GM12865 (cell line): ENCODE measurements at regions not wholly inside any gene's neighbourhood (a gene's known extent, or its start where the extent isn't known, plus 50 kb on each side); places are given as distances from the start of the nearest gene placed in this dataset.
"Not testable (repeated sequence)": the region's sequence is repeated elsewhere in the genome, so short reads cannot be mapped to it uniquely, and the experiment has no call there.

Source experiments
- DNase-seq: peaks from one replicate; pipeline ENCODE4 v3.0.0; 2010; ENCODE audit warnings: low read depth
- H3K4me3 ChIP-seq: 2 replicates; pipeline ENCODE4 v1.5.1; 2011; ENCODE audit warnings: mild to moderate bottlenecking, low read depth, low read length, control low read depth
- TF ChIP-seq, protein P1 (sequence below): IDR thresholded peaks from 2 replicates; pipeline ENCODE4 v1.5.1; 2011; ENCODE audit warnings: low read length, control low read depth, low read depth, inconsistent platforms; ENCODE audit not compliant: insufficient read depth; ENCODE audit errors: missing control alignments

DNA sequence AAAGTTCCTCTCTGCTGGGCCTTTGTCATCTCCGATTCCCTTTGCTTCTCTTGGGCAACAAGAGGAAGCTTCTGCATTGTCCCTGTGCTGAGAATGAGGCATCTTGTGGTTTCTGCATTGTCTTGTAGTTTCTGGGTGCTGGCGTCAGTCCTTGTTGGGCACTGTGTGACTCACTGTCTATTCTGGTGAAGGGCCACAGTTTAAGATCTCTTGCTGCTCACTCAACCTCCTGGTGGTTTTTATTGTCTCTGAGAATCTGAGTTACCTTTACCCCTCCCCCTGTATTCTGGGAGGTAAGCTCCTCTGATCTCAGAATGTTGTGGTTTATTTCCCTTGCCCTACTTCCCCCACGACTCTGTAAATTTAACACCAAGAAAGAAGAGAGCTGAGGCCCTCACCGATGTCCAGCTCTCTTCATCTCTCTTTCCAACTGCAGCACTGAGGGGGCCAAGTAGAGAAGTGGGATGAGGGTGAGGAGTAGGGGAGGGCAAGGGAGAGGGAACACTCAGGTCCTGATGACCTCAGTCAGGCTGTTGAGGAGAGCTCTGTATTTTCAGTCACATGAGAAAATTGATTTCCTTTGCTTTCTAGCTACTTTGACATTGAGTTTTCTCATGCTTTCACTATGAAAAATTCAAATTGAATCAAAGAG is 441.6 kb upstream of the PITX2 start:
- peak; percentile 30 for DNase-seq
- no peak overlapping the region for H3K4me3 ChIP-seq
- TF ChIP-seq, protein P1, sequence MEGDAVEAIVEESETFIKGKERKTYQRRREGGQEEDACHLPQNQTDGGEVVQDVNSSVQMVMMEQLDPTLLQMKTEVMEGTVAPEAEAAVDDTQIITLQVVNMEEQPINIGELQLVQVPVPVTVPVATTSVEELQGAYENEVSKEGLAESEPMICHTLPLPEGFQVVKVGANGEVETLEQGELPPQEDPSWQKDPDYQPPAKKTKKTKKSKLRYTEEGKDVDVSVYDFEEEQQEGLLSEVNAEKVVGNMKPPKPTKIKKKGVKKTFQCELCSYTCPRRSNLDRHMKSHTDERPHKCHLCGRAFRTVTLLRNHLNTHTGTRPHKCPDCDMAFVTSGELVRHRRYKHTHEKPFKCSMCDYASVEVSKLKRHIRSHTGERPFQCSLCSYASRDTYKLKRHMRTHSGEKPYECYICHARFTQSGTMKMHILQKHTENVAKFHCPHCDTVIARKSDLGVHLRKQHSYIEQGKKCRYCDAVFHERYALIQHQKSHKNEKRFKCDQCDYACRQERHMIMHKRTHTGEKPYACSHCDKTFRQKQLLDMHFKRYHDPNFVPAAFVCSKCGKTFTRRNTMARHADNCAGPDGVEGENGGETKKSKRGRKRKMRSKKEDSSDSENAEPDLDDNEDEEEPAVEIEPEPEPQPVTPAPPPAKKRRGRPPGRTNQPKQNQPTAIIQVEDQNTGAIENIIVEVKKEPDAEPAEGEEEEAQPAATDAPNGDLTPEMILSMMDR, result no peak

DNA sequence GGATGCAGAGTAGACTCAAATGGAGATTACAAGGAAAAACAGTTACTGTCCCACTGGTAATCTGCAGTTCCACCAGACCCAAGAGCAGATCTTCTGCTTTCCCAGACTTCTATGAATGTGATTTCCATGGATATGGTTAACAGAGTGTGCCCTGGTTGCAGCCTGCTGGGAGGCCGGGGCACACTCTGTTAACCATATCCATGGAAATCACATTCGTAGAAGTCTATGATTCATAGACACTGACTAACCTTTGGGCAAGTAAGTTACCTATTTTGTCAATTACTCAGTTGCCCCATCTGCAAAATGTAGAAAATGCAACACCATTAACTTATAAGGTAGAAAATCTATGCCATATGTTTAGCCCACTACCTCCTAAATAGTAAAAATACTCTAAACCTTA is 443.1 kb upstream of the PITX2 start:
- DNase-seq, result no peak
- H3K4me3 ChIP-seq, result no peak overlapping the region
- TF ChIP-seq, protein P1, result no peak

DNA sequence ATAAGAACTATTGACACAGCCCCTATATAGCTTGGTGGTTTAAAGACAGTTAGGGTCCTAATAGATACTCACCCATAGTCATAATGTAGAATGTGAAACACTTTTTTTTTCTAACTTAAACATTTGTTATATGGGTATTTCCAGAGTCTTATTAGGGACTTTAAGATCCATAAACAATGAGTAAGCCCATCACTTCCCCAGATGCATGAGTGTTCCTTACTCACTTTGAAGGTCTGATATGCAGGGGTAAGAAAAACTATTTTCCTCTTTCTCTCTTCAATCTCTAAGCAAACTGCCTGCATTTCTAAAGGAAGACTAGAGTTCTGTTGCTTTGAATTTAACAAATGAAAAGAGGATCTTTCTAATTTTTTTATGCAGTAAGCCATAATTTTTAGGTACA is 443.6 kb upstream of the PITX2 start:
- no peak for DNase-seq
- TF ChIP-seq, protein P1, result no peak
- no peak overlapping the region for H3K4me3 ChIP-seq

DNA sequence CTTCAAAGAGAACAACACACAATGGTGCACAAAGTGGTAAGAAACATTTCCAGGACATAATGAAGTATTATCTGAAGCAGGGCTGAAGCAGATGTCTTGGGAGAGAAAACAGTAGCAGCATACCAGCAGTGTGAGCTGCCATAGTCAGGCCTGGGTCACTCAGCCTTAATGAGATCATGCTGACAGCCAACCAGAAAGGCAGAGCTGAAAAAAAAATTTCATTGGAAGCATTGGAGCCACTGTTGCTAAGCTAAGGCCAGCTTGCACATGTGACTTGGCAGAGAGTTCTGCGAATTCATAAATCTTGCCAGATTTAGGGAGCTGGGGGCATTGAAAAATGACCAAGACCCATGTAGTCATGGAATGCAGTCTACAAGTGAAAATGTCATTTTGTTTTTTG is 444.0 kb upstream of the PITX2 start:
- no peak for DNase-seq
- TF ChIP-seq, protein P1, result no peak
- no peak overlapping the region for H3K4me3 ChIP-seq

DNA sequence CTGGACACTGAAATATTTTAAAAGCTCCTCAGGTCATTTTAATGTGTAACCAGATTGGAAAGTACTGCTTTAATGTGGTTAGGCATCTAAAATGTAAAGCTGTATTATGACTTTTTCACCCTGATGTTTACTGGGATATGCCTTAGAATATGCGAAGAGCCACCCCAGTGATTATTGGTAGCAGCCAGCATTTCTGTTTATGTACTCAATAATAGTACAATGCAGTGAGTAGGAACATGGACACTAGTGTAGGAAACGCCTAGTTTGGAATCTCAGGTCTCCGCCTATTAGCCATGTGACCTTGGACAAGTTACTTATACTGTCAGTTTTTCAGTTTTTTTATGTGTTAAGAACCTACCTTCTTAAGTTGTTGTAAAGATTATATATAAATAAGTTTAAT is 446.0 kb upstream of the PITX2 start:
- TF ChIP-seq, protein P1, result no peak
- H3K4me3 ChIP-seq, result no peak overlapping the region
- DNase-seq, result no peak

DNA sequence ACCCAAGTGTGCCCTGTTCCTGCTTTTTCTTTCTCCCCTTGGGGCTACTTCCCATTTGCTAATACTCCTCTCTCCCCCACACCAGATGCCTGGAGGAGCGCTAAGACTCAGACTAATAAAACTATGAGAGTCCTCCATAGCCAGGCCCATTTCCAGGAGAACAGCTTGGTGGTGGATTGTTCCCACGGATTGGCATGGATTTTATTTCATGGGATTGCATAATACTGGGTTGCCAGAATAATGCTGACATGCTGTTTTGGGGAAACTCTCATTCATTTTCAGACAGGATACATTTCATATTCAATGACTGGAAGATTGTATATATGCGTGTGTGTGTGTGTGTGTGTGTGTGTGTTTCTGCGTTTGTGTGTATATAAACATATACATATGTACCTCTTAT is 447.5 kb upstream of the PITX2 start:
- DNase-seq, result no peak
- H3K4me3 ChIP-seq, result no peak overlapping the region
- TF ChIP-seq, protein P1, result no peak

DNA sequence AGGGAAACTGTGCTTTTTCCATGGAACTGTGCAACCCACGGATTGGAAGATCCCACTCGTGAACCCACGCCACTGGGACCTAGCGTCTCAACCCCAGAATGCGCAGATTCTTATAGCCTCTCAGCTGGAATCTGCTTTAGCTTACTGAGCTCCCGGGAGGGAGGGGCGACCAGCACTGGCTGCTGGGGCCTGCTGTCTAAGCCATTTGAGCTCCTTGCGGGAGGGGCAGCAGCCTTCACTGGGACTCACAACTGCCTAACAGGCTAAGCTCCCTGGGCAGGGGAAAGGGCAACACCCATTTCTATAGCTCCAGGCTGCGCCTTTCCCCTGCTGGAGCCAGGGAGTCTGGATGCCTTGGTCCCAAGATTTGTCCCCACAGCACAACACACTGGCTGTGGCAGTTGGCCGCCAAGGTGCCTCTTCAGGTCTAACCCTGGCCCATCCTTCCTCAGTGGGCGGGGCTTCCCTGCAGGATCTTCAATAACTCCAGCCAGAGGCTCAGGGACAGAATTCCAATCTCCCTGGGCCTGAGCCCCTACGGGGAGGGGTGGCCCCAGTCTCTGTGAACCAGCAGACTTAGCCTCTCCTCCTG is 451.7 kb upstream of the PITX2 start:
- H3K4me3 ChIP-seq, result no peak overlapping the region
- no peak for DNase-seq
- TF ChIP-seq, protein P1, result no peak

DNA sequence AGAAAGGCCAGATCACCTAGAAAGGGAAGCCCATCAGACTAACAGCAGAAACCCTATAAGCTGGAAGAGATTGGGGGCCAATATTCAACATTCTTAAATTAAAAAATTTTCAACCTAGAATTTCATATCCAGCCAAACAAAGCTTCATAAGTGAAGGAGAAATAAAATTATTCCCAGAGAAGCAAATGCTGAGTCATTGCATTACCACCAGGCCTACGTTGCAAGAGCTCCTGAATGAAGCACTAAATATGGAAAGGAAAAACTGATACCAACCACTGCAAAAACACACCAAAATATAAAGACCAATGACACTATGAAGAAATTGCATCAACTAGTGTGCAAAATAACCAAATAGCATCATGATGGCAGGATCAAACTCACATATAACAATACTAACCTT is 453.4 kb upstream of the PITX2 start:
- not testable (repeated sequence) for DNase-seq, H3K4me3 ChIP-seq
